ENCODE measurements at regions not wholly inside any gene's neighbourhood (a gene's known extent, or its start where the extent isn't known, plus 50 kb on each side); places are given as distances from the start of the nearest gene placed in this dataset.

- CTCF ChIA-PET = interaction anchor here (0.7 kb wide), 1 partner anchor 252 kb away, joined by 5 read pairs; no protein-coding TSS in a partner anchor
- intact Hi-C loops (cut with micrococcal nuclease; ENCODE audit: unreplicated experiment) = loop anchor here (10.0 kb wide), 1 partner anchor 155 kb away; no protein-coding TSS in a partner anchor
Measured at GRCh38 chr7:120089968-120090367, 183.0 kb upstream of the KCND2 start.

DNA sequence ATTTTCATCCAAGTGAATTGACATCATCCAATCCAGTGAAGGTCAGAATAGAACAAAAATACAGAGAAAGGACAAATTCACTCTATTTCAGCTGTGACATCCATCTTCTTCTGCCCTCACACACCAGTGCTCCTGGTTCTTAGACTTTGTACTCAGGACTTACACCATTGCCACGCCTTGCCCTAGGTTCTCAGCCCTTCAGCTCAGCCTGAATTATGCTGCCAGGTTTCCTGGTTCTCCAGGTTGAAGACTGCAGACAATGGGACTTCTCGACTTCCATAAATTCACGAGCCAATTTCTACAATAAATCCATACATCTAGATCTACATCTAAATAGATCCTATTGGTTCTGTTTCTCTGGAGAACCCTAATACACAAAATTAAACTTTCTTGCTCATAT lies 181.2 kb upstream of the KCND2 start:
- H3K4me2 ChIP-seq = no peak overlapping the region
- H3K27me3 ChIP-seq (ENCODE audit: insufficient read depth, low read depth) = no peaks in the 10 kb centered on the region
- no peaks in the 10 kb centered on the region for H3K36me3 ChIP-seq (ENCODE audit: low read depth)
- DNase-seq = no peak
- H3K9me3 ChIP-seq (ENCODE audit: insufficient read depth, low read depth) = no peaks in the 10 kb centered on the region
- BruUV-seq (replicated peaks) = no TSS peak
- H3K9me2 ChIP-seq (ENCODE audit: insufficient read depth) = peaks cover 4% of the 10 kb centered on the region; the same call in 1 of the 2 replicates
- H3K79me2 ChIP-seq (ENCODE audit: low read depth) = no peaks in the 10 kb centered on the region
- no peak overlapping the region for H3K4me3 ChIP-seq
- H3K4me1 ChIP-seq (replicated peaks; ENCODE audit: insufficient read depth) = no peaks in the 10 kb centered on the region
- CTCF ChIA-PET = no interaction called here
- no peaks in the 10 kb centered on the region for H3F3A ChIP-seq (ENCODE audit: insufficient read depth, low read depth)
- no peak overlapping the region for H3K27ac ChIP-seq
- no peaks in the 10 kb centered on the region for H4K20me1 ChIP-seq (ENCODE audit: insufficient read depth)
- TF ChIP-seq, protein P1, sequence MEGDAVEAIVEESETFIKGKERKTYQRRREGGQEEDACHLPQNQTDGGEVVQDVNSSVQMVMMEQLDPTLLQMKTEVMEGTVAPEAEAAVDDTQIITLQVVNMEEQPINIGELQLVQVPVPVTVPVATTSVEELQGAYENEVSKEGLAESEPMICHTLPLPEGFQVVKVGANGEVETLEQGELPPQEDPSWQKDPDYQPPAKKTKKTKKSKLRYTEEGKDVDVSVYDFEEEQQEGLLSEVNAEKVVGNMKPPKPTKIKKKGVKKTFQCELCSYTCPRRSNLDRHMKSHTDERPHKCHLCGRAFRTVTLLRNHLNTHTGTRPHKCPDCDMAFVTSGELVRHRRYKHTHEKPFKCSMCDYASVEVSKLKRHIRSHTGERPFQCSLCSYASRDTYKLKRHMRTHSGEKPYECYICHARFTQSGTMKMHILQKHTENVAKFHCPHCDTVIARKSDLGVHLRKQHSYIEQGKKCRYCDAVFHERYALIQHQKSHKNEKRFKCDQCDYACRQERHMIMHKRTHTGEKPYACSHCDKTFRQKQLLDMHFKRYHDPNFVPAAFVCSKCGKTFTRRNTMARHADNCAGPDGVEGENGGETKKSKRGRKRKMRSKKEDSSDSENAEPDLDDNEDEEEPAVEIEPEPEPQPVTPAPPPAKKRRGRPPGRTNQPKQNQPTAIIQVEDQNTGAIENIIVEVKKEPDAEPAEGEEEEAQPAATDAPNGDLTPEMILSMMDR (conservative IDR thresholded peaks at IDR 0.05) = no peak
- TF ChIP-seq EZH2 (IDR thresholded peaks at IDR 0.05; ENCODE audit: low read depth) = no peak
- no peak overlapping the region for H2AFZ ChIP-seq
- intact Hi-C loops (cut with micrococcal nuclease; ENCODE audit: unreplicated experiment) = loop anchor here (10.0 kb wide), 1 partner anchor 157 kb away; no protein-coding TSS in a partner anchor
- POLR2A ChIA-PET (ENCODE audit: unreplicated experiment) = no interaction called here

More at GRCh38 chr7:120089968-120090367, 183.0 kb upstream of the KCND2 start:
- H3K9me2 ChIP-seq (ENCODE audit: insufficient read depth) = no peaks in the 10 kb centered on the region
- POLR2A ChIA-PET (ENCODE audit: unreplicated experiment) = no interaction called here
- H3K27ac ChIP-seq = no peak overlapping the region
- no peak for DNase-seq
- no peaks in the 10 kb centered on the region for H3K79me2 ChIP-seq (ENCODE audit: low read depth)
- no peak overlapping the region for H3K4me3 ChIP-seq
- H2AFZ ChIP-seq = no peak overlapping the region
- H3K36me3 ChIP-seq (ENCODE audit: low read depth) = no peaks in the 10 kb centered on the region
- no peaks in the 10 kb centered on the region for H3K9me3 ChIP-seq (ENCODE audit: insufficient read depth, low read depth)
- no peaks in the 10 kb centered on the region for H3K27me3 ChIP-seq (ENCODE audit: insufficient read depth, low read depth)
- no peaks in the 10 kb centered on the region for H4K20me1 ChIP-seq (ENCODE audit: insufficient read depth)
- H3K4me2 ChIP-seq = no peak overlapping the region
- no peaks in the 10 kb centered on the region for H3K4me1 ChIP-seq (replicated peaks; ENCODE audit: insufficient read depth)
- no TSS peak for BruUV-seq (replicated peaks)
- TF ChIP-seq, protein P1 (conservative IDR thresholded peaks at IDR 0.05) = no peak
- H3F3A ChIP-seq (ENCODE audit: insufficient read depth, low read depth) = no peaks in the 10 kb centered on the region

DNA sequence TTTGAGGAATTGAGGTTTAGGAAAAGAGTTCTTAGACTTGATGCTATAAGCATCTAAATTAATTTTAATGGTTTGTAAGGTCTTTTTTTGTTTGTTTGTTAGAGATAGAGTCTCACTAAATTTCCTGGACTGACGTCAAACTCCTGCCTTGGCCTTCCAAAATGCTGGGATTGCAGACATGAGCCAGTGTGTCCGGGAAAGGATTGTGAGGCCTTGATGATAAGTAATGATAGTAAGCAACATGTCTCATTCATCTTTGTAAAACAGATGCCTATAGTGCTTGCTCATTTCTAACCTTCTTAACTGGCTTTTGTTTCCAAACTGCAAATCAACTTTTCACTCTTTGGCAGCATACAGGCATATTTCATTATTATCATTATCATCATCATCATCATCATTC lies 176.0 kb upstream of the KCND2 start:
- BruUV-seq (replicated peaks) = no TSS peak
- H3K27ac ChIP-seq = no peak overlapping the region
- no peaks in the 10 kb centered on the region for H3K36me3 ChIP-seq (ENCODE audit: low read depth)
- H3K4me2 ChIP-seq = no peak overlapping the region
- H4K20me1 ChIP-seq (ENCODE audit: insufficient read depth) = no peaks in the 10 kb centered on the region
- H3K4me1 ChIP-seq (replicated peaks; ENCODE audit: insufficient read depth) = no peaks in the 10 kb centered on the region
- no peak overlapping the region for H3K4me3 ChIP-seq
- ChIA-PET POLR2A (ENCODE audit: unreplicated experiment) (no interaction called here), CTCF (no interaction called here)
- intact Hi-C loops (cut with micrococcal nuclease; ENCODE audit: unreplicated experiment) = loop anchor here (10.0 kb wide), 1 partner anchor 162 kb away; no protein-coding TSS in a partner anchor
- H3K27me3 ChIP-seq (ENCODE audit: insufficient read depth, low read depth) = no peaks in the 10 kb centered on the region
- H3F3A ChIP-seq (ENCODE audit: insufficient read depth, low read depth) = no peaks in the 10 kb centered on the region
- H3K9me2 ChIP-seq (ENCODE audit: insufficient read depth) = peaks cover 4% of the 10 kb centered on the region; the same call in 1 of the 2 replicates
- no peak overlapping the region for H2AFZ ChIP-seq
- DNase-seq = no peak
- no peaks in the 10 kb centered on the region for H3K79me2 ChIP-seq (ENCODE audit: low read depth)
- no peaks in the 10 kb centered on the region for H3K9me3 ChIP-seq (ENCODE audit: insufficient read depth, low read depth)
- TF ChIP-seq EZH2 (IDR thresholded peaks at IDR 0.05; ENCODE audit: low read depth) = no peak
- TF ChIP-seq, protein P1 (conservative IDR thresholded peaks at IDR 0.05) = no peak
